ACC112 (cell line): ENCODE measurements at regions not wholly inside any gene's neighbourhood (a gene's known extent, or its start where the extent isn't known, plus 50 kb on each side); places are given as distances from the start of the nearest gene placed in this dataset.
"Not testable (repeated sequence)": the region's sequence is repeated elsewhere in the genome, so short reads cannot be mapped to it uniquely, and the experiment has no call there.

ENCODE experiments used
- H2AFZ ChIP-seq: fragments of 200-600 bp; sonication (generic); one replicate; pipeline ENCODE4 v1.6.0; 2017; ENCODE audit warnings: antibody characterized with exemption, low read length; ENCODE audit not compliant: unreplicated experiment
- H3K27ac ChIP-seq: fragments of 200-600 bp; sonication (generic); 2 replicates; pipeline ENCODE4 v1.5.1; 2014; ENCODE audit warnings: low read depth, mild to moderate bottlenecking, antibody characterized with exemption, low read length, moderate library complexity
- H3K27me3 ChIP-seq: fragments of 200-600 bp; sonication (generic); 2 replicates; pipeline ENCODE4 v1.6.1; 2014; ENCODE audit warnings: mild to moderate bottlenecking, antibody characterized with exemption, low read length, moderate library complexity, mixed read lengths; ENCODE audit not compliant: insufficient read depth
- H3K36me3 ChIP-seq: fragments of 200-600 bp; sonication (generic); 2 replicates; pipeline ENCODE4 v1.6.1; 2016; ENCODE audit warnings: mild to moderate bottlenecking, antibody characterized with exemption, low read length, moderate library complexity, mixed read lengths; ENCODE audit not compliant: insufficient read depth
- H3K4me1 ChIP-seq: fragments of 200-600 bp; sonication (generic); one replicate; pipeline ENCODE4 v1.6.1; 2016; ENCODE audit warnings: low read length, mixed read lengths; ENCODE audit not compliant: insufficient read depth, unreplicated experiment, control insufficient read depth
- H3K4me3 ChIP-seq: fragments of 200-600 bp; sonication (generic); 2 replicates; pipeline ENCODE4 v1.5.1; 2014; ENCODE audit warnings: mild to moderate bottlenecking, low read depth, low read length
- H3K79me2 ChIP-seq: fragments of 200-600 bp; sonication (generic); one replicate; pipeline ENCODE4 v1.6.0; 2016; ENCODE audit warnings: low read length; ENCODE audit not compliant: control insufficient read depth, unreplicated experiment, insufficient read depth

DNA sequence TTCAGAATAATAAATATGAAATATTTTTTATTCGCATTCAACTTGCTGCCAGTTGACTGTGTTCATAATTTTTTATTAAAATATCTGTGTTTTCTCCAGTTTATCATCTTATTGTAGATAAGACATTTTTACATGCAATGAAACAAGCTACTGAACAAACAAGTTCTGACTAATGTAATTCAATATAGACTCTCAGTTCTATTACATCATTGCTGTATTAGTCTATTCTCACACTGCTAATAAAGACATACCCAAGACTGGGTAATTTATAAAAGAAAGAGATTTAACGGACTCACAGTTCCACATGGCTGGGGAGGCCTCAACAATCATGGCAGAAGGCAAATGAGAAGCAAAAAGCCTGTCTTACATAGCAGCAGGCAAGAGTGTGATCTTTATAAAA lies 1357.7 kb upstream of the CITED2 start:
- Histone ChIP-seq H3K27ac (no peak overlapping the region; the same call in 1 of the 2 replicates), H3K27me3 (no peaks in the 10 kb centered on the region), H3K36me3 (no peaks in the 10 kb centered on the region), H3K4me1 (peaks cover 14% of the 10 kb centered on the region), H3K4me3 (no peak overlapping the region), H3K79me2 (no peaks in the 10 kb centered on the region), H2AFZ (peak overlapping the region; percentile 43)

DNA sequence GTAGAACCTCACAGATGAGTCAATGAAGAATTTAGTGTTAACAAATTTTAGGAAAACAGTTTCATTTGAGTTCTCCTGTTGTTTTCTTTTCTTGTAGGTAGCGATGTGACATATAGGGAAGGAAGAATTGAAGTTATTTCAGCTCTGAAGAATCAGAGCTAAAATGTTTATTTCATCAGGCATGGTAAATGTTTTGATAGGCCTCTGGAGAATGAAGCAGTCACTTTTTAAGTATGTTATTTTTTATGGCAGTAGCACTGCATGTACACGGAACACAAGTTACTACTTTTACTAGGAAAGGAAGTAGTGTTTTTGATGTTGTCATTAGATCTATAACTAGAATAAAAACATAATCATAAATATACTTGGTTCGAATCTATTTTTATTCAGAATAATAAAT lies 1357.3 kb upstream of the CITED2 start:
- Histone ChIP-seq H3K4me3 (no peak overlapping the region), H3K27ac (peak overlapping the region; percentile 49), H2AFZ (peak overlapping the region; percentile 71), H3K4me1 (peaks cover 14% of the 10 kb centered on the region), H3K79me2 (no peaks in the 10 kb centered on the region), H3K36me3 (no peaks in the 10 kb centered on the region), H3K27me3 (no peaks in the 10 kb centered on the region)

DNA sequence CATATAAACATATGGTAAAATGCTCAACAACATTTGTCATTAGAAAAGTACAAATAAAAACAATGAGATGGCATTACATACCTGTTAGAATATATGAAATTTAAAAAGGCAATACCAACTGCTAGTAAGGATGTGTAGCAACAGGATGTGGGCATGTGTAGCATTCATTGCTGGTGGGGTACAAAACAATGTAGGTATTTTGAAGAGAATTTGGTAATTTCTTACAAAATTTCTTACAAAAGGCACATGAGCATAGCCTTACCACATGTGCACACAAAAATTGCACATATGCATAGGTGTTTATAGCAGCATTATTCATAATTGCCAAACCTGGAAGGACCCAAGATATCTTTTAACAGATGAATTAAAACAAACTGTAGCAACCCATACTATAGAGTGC lies 1355.1 kb upstream of the CITED2 start:
- Histone ChIP-seq H3K27me3 (no peaks in the 10 kb centered on the region), H3K4me1 (peaks cover 5% of the 10 kb centered on the region), H3K27ac (no peak overlapping the region), H3K79me2 (no peaks in the 10 kb centered on the region), H2AFZ (no peak overlapping the region), H3K36me3 (0 out of 2 replicates have a peak, but pooled peaks cover 3% of the 10 kb centered on the region), H3K4me3 (no peak overlapping the region)

DNA sequence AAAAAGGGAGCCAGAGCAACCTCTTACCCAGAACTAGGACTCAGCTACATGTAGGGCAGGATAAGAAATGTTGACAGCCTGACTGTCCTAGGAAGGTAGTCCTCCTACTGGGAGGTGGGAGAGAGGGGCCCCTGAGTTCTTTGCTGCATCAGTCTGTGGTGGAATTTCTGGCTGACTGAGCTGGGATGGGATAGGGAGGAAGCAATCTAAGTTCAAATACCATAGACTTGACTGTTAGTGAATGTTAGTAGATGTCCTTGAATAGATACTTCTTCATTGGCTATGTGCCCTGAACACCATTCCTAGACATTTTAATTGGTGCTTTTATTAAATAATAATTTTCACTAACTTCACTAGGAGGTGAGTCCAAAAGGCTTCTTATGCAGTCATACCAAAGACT lies 1343.6 kb upstream of the CITED2 start:
- Histone ChIP-seq H3K27me3 (no peaks in the 10 kb centered on the region), H3K27ac (no peak overlapping the region), H3K4me1 (no peaks in the 10 kb centered on the region), H3K79me2 (no peaks in the 10 kb centered on the region), H3K4me3 (no peak overlapping the region), H3K36me3 (no peaks in the 10 kb centered on the region), H2AFZ (no peak overlapping the region)

DNA sequence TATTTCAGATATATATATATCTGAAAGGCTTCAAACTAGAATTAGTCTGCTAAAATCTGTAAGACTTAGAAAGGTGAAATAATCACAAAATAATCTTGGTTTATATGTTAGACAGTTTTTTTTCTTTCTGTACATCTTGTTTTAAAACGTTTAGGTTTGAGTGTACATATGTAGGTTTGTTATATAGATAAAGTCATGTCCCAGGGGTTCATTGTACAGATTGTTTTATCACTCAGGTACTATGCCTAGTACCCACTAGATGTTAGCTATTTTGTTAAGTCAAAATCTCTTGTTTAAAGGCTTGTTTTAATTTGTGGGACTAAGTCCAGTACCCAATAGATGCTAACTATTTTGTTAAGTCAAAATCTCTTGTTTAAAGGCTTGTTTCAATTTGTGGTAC lies 1339.0 kb upstream of the CITED2 start:
- Histone ChIP-seq H2AFZ (no peak overlapping the region), H3K27me3 (no peaks in the 10 kb centered on the region), H3K4me3 (no peak overlapping the region)

DNA sequence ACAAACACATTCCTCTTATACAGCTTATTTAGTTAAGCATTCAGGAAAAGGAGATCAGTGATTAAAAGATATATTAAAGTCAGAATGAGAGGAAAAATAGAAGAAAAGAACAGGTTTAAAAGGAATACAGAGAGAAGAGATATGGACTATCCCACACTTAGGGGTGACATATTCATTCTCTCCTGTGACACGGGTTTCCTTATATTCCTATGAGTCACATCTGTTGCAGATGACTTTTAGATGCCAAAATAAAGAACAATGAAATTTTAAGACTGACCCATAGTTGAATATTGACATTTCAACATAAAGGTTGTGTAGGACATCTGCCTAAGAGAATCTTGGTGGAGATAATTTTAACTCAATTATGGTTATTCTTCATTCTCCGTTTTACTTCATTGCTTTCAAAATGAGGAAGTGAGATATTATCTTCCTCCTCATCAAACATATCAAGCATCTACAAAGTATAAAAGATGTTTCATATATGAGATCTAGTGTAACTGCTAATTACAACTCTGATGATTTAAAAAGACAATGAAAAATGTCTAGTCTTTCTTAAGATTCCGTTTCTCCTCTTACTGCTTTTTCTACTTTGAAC lies 1336.7 kb upstream of the CITED2 start:
- Histone ChIP-seq H3K4me1 (no peaks in the 10 kb centered on the region), H2AFZ (no peak overlapping the region), H3K27ac (no peak overlapping the region), H3K4me3 (no peak overlapping the region), H3K36me3 (no peaks in the 10 kb centered on the region), H3K27me3 (no peaks in the 10 kb centered on the region), H3K79me2 (no peaks in the 10 kb centered on the region)

More for the DNA sequence above, 1339.0 kb upstream of the CITED2 start:
- Histone ChIP-seq H3K4me1 (no peaks in the 10 kb centered on the region), H3K79me2 (no peaks in the 10 kb centered on the region), H3K36me3 (no peaks in the 10 kb centered on the region), H3K27ac (no peak overlapping the region)

DNA sequence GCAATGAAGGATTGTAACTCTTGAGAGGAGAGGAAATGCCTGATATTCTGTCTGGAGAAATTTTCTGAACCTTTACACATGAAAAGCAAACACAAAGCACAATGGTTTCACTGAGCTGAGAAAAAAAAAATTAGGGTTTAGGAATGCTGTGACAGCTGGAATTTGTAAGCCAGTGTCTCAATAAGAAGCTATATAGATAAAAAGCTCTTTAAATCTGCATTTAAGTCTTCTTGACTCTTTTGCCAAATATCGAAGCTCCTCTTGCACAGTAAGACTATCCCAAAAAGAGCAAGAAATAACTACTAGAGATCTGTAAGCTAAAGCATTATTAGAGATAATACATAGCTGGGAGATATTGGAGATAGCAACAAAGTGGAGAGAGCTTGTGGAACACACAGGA lies 1334.0 kb upstream of the CITED2 start:
- H3K27ac ChIP-seq = no peak overlapping the region
- no peak overlapping the region for H3K4me3 ChIP-seq
- no peaks in the 10 kb centered on the region for H3K79me2 ChIP-seq
- no peaks in the 10 kb centered on the region for H3K27me3 ChIP-seq
- H3K4me1 ChIP-seq = no peaks in the 10 kb centered on the region
- H2AFZ ChIP-seq = peak overlapping the region; percentile 32
- no peaks in the 10 kb centered on the region for H3K36me3 ChIP-seq

DNA sequence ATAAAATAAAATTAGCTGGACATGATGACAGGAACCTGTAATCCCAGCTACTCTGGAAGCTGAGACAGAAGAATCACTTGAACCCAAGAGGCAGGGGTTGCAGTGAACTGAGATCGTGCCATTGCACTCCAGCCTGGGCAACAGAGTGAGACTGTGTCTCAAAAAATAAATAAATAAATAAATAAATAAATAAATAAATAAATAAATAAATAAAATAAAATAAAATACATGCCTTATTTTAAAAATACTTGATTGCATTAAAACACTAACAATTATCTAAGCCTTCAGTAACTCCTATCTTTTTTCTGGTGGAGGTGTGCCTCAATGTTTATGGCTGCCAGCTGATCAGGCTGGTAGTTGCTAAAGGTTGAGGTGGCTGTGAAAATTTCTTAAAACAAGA lies 1329.6 kb upstream of the CITED2 start:
- not testable (repeated sequence) for H3K27ac ChIP-seq, H3K4me1 ChIP-seq, H2AFZ ChIP-seq, H3K4me3 ChIP-seq, H3K79me2 ChIP-seq, H3K27me3 ChIP-seq, H3K36me3 ChIP-seq

DNA sequence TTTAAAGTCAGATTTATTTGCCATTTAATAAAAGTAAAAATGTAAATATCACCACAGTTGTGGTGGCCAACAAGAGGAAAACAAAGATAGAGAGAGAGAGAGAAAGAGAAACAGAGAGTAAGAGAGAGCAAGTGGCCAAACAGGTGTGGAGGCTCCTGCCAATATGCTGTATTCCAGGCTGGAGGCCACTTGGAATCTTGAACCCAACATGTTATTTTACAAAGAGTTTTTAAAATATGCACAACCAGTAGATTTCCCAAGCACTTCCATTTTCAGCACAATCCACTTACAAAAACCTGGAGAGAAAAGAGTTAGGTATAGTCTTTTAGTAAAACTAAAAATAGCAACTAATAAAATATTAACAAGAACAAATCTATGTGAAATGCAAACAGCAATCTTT lies 1323.1 kb upstream of the CITED2 start:
- Histone ChIP-seq H3K27me3 (no peaks in the 10 kb centered on the region), H2AFZ (no peak overlapping the region), H3K36me3 (no peaks in the 10 kb centered on the region), H3K27ac (no peak overlapping the region), H3K4me1 (no peaks in the 10 kb centered on the region), H3K4me3 (no peak overlapping the region), H3K79me2 (no peaks in the 10 kb centered on the region)

DNA sequence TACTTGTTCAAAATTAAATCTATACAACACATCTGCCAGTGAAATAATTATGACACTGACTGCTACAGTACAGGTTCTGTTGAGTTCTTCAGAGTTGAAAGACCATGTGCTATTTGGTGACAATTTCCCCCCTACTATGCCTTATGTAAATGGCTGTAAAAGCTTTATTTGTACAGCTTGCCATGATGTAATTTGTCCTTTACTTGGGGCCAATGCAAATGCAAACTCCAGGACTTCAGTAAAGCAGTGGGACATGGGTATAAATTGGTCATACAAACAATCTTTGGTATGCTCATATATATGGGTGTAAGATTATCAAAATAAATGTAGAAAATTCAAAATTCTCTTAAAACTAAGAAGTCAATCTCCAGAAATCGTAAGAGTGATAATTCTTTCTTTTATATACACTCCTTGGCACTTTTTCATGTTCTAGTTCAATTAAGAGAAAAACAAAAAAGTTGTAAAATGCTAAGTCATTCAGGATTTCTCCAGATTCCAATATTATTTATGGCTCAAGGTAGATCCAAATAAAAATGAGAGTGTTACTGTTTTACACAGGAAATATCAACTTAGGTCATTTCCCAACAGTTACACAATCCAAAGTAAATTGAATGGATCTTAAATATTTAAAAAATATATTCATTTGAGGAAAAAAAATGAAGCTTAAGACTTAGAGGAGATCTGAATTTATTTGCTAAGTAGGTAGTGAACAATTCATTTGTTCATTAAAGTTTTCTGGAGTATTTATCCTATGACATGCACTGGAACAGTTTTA lies 1310.5 kb upstream of the CITED2 start:
- no peaks in the 10 kb centered on the region for H3K27me3 ChIP-seq
- peak overlapping the region; percentile 19; the same call in 1 of the 2 replicates for H3K27ac ChIP-seq
- no peaks in the 10 kb centered on the region for H3K79me2 ChIP-seq
- peaks cover 5% of the 10 kb centered on the region for H3K4me1 ChIP-seq
- H3K4me3 ChIP-seq = no peak overlapping the region
- no peaks in the 10 kb centered on the region for H3K36me3 ChIP-seq
- peak overlapping the region; percentile 89 for H2AFZ ChIP-seq
